ENCODE measurements at regions not wholly inside any gene's neighbourhood (a gene's known extent, or its start where the extent isn't known, plus 50 kb on each side); places are given as distances from the start of the nearest gene placed in this dataset.

DNA sequence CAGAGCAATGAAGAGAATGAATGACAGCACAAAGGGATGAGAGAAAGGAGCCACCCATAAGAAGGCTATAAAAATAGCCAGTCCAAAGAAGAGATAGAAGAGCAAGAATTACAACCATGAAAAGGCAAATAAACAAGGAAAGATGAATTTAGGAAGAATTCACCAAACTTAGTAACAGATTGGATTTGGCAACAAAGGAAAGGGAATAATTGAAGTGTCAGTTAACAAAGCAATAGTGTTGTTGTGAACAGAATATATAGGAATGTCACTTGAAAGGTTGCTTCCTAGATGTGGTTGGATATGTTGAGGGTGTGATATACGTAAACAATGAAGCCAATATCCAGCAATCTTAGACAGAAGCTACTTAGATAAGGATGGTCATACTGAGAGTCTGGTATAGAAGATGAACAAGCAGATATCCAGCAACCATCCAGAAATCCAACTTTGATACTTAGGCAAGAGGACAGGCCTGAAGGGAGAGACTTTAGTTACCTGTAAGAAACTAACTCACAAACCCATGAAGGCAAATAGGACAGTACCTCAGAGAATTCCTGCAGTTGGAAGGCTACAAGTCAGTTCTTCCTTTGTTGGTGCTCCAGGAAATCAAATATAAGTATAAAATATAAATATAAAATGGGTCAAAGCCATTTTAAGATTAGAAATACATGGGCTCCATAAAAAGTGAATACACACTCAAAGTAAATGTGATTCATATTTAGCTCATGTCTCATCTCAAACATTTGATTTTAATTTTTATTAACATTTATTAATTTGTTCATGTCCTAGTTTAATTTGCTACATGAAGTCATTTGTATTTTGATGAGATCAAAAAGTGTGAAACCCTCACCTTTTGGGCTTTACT lies 106.5 kb downstream of the HFE start:
- ChIA-PET POLR2A (interaction anchor here (0.9 to 20.3 kb wide), 13 partner anchors 7 to 161 kb away, joined by 3 to 883 read pairs (median 32); a partner anchor contains a TSS), CTCF (interaction anchor here (1.5 to 1.7 kb wide), 2 partner anchors 18 to 22 kb away, joined by 4 read pairs; a partner anchor contains a TSS)
- Mint-ChIP-seq H3K27ac (peak overlapping the region; percentile 96), H3K36me3 (ENCODE audit: low read depth) (peaks cover 18% of the 10 kb centered on the region), H3K4me1 (ENCODE audit: low read depth) (peaks cover 25% of the 10 kb centered on the region), H3K9me3 (no peaks in the 10 kb centered on the region), H3K4me3 (no peak overlapping the region), H3K27me3 (peaks cover 2% of the 10 kb centered on the region)
- TF ChIP-seq, protein P1, sequence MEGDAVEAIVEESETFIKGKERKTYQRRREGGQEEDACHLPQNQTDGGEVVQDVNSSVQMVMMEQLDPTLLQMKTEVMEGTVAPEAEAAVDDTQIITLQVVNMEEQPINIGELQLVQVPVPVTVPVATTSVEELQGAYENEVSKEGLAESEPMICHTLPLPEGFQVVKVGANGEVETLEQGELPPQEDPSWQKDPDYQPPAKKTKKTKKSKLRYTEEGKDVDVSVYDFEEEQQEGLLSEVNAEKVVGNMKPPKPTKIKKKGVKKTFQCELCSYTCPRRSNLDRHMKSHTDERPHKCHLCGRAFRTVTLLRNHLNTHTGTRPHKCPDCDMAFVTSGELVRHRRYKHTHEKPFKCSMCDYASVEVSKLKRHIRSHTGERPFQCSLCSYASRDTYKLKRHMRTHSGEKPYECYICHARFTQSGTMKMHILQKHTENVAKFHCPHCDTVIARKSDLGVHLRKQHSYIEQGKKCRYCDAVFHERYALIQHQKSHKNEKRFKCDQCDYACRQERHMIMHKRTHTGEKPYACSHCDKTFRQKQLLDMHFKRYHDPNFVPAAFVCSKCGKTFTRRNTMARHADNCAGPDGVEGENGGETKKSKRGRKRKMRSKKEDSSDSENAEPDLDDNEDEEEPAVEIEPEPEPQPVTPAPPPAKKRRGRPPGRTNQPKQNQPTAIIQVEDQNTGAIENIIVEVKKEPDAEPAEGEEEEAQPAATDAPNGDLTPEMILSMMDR (IDR thresholded peaks at IDR 0.05): no peak
- ATAC-seq (no peak), DNase-seq (no peak)
- intact Hi-C loops (cut with micrococcal nuclease): loop anchor here (10.0 kb wide), 1 partner anchor 69 kb away; a partner anchor contains a TSS

DNA sequence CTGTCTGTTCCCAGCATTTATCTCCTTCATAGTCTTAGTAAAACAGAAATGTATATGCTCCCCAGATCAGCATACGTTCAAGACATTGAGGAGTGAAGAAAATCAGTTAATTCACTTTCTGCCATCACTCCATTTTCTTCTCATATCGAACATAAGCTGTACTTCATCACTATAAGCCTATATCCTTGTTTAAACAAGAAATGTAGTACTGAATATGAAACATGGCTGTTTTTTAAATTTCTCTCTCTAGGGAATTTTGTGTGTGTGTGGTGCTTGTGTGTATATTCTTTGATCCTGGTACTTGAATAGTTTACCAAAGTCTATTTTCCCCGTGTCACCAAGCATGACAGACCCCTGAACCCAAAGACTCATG lies 107.1 kb downstream of the HFE start:
- peaks cover 21% of the 10 kb centered on the region for H3K4me1 Mint-ChIP-seq (ENCODE audit: low read depth)
- H3K9me3 Mint-ChIP-seq: no peaks in the 10 kb centered on the region
- H3K27ac Mint-ChIP-seq: peak overlapping the region; percentile 96
- TF ChIP-seq, protein P1 (IDR thresholded peaks at IDR 0.05): no peak
- ChIA-PET POLR2A (interaction anchor here (0.9 to 20.3 kb wide), 12 partner anchors 8 to 1614 kb away, joined by 4 to 883 read pairs (median 124); a partner anchor contains a TSS), CTCF (interaction anchor here (1.5 to 2.5 kb wide), 3 partner anchors 18 to 22 kb away, joined by 4 to 9 read pairs (median 4); a partner anchor contains a TSS)
- DNase-seq (no peak), ATAC-seq (no peak)
- H3K27me3 Mint-ChIP-seq: no peaks in the 10 kb centered on the region
- intact Hi-C loops (cut with micrococcal nuclease): loop anchor here (10.0 kb wide), 1 partner anchor 70 kb away; a partner anchor contains a TSS
- peak overlapping the region; percentile 96 for H3K4me3 Mint-ChIP-seq
- H3K36me3 Mint-ChIP-seq (ENCODE audit: low read depth): peaks cover 21% of the 10 kb centered on the region

DNA sequence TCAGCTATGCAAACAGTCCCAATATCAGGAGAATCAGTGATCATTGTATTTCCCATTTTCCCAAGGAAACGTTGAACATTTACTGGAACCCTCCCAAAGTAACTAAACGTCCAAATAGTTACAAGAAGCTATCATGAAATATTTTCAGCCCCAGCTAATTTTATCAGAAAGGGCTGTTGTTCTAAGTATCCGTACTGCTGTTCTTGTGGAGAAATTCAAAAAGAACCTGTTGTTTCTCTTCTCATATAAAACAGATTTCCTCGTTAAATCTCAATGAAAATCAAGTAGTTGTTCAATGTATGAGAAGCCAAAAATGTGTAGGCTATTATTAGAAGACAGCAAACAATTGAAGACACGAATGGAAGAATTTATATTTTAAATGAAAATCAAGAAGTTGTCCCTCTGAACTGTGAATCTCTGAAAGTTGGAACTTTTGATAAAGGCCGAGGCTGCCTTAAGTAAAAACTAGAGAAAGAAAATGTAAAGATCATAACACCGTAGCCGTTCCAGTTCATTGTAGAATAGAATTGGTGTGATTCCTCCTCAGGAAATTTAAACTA lies 107.7 kb downstream of the HFE start:
- no peaks in the 10 kb centered on the region for H3K9me3 Mint-ChIP-seq
- H3K27me3 Mint-ChIP-seq: no peaks in the 10 kb centered on the region
- intact Hi-C loops (cut with micrococcal nuclease): loop anchor here (5.0 to 10.0 kb wide), 5 partner anchors 37 to 163 kb away; a partner anchor contains a TSS
- DNase-seq (no peak), ATAC-seq (no peak)
- H3K4me1 Mint-ChIP-seq (ENCODE audit: low read depth): peaks cover 20% of the 10 kb centered on the region
- TF ChIP-seq, protein P1 (IDR thresholded peaks at IDR 0.05): no peak
- ChIA-PET CTCF (interaction anchor here (1.1 to 2.5 kb wide), 3 partner anchors 19 to 22 kb away, joined by 3 to 9 read pairs (median 4); a partner anchor contains a TSS), POLR2A (interaction anchor here (0.6 to 20.3 kb wide), 17 partner anchors 8 to 1614 kb away, joined by 3 to 883 read pairs (median 57); a partner anchor contains a TSS)
- peak overlapping the region; percentile 96 for H3K27ac Mint-ChIP-seq
- H3K36me3 Mint-ChIP-seq (ENCODE audit: low read depth): peaks cover 21% of the 10 kb centered on the region
- peak overlapping the region; percentile 96 for H3K4me3 Mint-ChIP-seq

DNA sequence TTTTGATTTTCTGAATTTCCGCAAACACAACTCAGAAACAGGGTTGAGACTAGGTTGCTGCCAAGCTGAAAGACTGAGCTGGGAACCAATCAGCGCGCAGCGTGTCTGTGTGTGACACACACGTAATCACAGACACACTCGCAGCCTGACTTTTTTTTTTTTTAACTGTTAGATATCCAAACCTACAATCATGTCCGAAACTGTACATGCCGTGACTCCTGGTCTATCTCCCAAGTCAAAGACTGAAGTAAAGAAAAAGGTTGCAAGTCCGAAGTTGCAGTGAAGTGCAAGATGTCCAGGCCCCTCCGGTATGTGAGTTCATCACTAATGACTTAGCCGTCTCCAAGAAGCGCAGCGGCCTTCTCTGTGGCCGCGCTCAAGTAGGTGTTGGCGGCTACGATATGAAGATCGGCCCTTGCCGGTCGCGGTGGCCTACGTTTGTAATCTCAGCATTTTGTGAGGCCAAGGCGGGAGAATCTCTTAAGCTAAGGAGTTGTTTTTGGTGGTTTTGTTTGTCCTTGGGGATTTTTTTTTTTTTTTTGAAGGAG lies 108.2 kb downstream of the HFE start:
- TF ChIP-seq, protein P1 (IDR thresholded peaks at IDR 0.05): no peak
- intact Hi-C loops (cut with micrococcal nuclease): loop anchor here (5.0 to 10.0 kb wide), 5 partner anchors 37 to 163 kb away; a partner anchor contains a TSS

More for the DNA sequence above, 108.2 kb downstream of the HFE start:
- CTCF ChIA-PET: interaction anchor here (1.1 to 2.5 kb wide), 3 partner anchors 20 to 22 kb away, joined by 3 to 9 read pairs (median 4); a partner anchor contains a TSS
- H3K36me3 Mint-ChIP-seq (ENCODE audit: low read depth): peaks cover 21% of the 10 kb centered on the region
- DNase-seq (peak; percentile 93), ATAC-seq (peak; percentile 45)
- H3K27me3 Mint-ChIP-seq: no peaks in the 10 kb centered on the region
- H3K4me1 Mint-ChIP-seq (ENCODE audit: low read depth): peaks cover 22% of the 10 kb centered on the region
- H3K27ac Mint-ChIP-seq: peak overlapping the region; percentile 96
- H3K9me3 Mint-ChIP-seq: no peaks in the 10 kb centered on the region
- POLR2A ChIA-PET: interaction anchor here (0.6 to 20.3 kb wide), 26 partner anchors 9 to 1699 kb away, joined by 3 to 883 read pairs (median 37); a partner anchor contains a TSS
- H3K4me3 Mint-ChIP-seq: peak overlapping the region; percentile 96

Measured in activated CD8-positive, alpha-beta T cell treated with anti-CD3 and anti-CD28 coated beads for 36 hours (primary cell).